HG02938 (cell line): ENCODE measurements at regions not wholly inside any gene's neighbourhood (a gene's known extent, or its start where the extent isn't known, plus 50 kb on each side); places are given as distances from the start of the nearest gene placed in this dataset.
"Not testable (repeated sequence)": the region's sequence is repeated elsewhere in the genome, so short reads cannot be mapped to it uniquely, and the experiment has no call there.

ENCODE experiments used
- ATAC-seq: cut with Tn5 transposase; IDR thresholded peaks from one replicate; pipeline ENCODE4 v1.9.1; 2021; ENCODE audit warnings: mild to moderate bottlenecking, moderate library complexity; ENCODE audit not compliant: unreplicated experiment

GRCh38 chr4:64829749-64830148 is 420.5 kb upstream of the TECRL start:
- no peak for ATAC-seq

GRCh38 chr4:64824591-64824990 is 415.3 kb upstream of the TECRL start:
- no peak for ATAC-seq

DNA sequence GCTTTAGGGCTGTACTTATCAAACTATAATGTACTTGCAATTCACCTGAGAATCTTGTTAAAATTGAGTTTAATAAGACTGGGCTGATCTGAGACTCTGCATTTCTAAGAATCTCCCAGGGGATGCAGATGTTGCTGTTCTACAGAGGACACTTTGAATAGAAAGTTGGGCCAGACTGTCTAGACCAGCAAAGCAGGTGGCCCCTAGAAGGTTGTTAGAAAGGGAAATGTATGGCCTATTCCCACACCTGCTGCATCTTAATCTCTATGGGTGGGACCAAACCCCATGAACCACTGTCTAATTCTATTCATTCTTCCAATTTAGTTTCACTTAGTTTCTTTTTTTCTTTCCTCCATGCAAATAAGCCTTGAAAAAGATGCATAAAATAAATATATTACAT is 413.2 kb upstream of the TECRL start:
- no peak for ATAC-seq

DNA sequence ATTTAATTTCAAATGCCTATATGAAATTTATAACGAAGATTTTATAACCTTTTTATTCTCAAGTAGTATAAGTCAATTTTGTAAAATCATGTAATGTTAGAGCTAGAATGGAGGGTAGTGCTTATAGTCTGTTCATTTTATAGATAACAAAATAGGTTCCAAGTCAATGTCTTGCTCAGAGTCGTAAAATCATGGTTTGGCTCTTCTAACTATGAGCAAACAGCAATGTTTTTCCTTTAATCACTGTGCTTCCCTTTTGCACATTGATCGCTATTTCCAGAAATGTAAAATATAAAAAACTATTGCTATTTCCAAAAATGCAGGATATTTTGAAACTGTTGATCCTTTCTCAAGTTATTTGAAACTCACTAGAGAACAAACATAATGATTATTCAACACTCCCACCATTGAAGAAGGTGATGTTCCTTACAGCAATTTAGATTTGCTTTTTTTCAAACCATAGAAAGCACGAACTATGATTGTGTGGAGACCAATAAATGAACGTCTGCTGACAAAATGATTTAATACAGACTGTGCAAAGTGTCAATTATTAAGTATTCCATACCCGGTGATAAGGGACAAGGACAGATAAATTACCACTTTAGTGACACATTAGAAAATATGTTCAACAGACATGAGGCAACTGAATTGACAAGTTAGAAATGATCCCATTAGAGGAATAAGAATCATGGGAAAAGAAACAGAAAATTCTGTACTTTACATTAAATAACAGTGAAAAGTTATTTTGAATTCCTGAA is 412.1 kb upstream of the TECRL start:
- ATAC-seq, result no peak

DNA sequence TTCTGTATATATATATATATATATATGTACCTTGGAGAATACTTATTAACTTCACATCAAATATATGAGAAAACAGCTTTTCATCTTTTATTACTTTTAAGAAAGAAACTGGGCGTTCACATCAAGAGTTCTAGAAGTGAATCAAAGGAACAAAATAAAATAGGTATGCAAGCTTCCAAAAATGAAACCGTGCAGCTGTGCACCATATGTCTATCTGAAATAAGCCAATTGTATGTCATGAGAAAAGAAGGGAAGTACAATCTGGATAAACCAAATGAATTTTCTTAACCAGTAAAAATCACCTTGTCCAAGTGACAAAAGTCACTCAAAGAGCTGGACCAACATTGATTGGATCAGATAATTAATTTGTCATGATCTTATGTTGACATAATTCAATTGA is 405.4 kb upstream of the TECRL start:
- ATAC-seq, result no peak

DNA sequence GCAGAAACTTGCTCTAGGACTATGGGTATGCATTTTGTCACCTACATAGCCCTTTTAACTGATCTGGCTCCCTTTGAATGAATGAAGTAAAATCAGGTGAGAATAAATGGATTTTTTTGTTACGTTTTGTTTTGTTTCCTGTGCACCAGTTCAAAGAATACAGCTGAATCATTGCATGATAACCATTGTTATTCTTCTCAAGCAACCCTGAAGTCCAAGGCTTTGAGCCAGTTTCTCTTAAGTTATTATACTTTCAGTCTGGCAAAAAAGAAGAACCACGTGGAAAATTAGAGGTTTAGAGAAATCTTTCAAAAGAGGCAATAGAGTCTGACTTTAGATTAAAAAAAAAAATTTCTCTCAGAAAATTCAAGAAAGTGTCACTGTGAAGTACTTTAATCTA is 398.6 kb upstream of the TECRL start:
- no peak for ATAC-seq

DNA sequence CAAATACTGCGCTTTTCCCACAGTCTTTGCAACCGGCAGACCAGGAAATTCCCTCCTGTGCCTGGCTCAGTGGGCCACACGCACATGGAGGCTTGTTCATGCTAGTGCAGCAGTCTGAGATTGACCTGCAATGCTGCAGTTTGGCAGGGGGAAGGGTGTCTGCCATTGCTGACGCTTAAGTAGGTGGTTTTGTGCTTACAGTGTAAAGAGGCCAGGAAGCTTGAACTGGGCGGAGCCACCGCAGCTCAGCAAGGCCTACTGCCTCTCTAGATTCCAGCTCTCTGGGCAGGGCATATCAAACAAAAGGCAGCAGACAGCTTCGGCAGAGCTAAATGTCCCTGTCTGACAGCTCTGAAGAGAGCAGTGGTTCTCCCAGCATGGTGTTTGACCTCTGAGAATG is 390.5 kb upstream of the TECRL start:
- ATAC-seq, result no peak

- not testable (repeated sequence) for ATAC-seq
These were observed 389.6 kb upstream of the TECRL start for GRCh38 chr4:64798828-64799227.

- ATAC-seq, result no peak
These were observed 387.3 kb upstream of the TECRL start for GRCh38 chr4:64796581-64796980.

DNA sequence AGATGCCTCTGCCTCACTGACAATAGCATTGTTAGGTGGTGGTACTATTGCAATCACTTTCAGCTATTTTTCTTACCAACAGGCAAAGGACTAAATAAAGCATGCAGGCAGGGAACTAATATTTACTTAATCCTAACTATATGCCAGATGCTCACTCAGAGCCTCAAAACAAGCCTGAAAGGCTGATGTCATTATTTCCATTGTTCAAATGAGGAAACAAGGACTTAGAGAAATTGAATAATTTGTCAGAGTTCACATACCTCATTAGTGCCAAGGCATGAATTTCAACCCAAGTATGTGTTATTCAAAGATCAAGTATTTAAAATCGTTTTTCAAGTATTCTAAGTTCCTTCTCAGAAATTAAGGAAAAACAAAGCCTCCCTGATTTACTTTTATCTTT is 374.9 kb upstream of the TECRL start:
- no peak for ATAC-seq

- no peak for ATAC-seq
These were observed 372.6 kb upstream of the TECRL start for GRCh38 chr4:64781737-64782326.

DNA sequence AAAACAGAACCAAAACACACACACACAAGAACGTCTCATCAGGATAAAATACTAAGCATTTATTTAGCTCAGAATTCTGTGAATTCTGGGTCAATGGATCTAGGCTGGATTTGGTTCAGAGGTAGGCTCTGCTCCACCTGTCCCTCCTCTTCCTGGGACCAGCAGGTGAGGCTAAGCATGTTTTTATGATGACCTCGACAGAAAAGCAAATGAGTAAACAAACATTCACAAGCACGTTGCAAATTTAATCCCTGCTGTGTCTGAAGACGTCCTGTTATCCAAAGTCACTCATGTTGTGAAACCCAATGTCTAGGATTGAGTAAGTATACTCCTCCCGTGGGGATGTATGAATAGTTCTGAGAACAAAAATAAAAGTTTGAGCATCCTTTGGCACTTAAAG is 371.4 kb upstream of the TECRL start:
- no peak for ATAC-seq

DNA sequence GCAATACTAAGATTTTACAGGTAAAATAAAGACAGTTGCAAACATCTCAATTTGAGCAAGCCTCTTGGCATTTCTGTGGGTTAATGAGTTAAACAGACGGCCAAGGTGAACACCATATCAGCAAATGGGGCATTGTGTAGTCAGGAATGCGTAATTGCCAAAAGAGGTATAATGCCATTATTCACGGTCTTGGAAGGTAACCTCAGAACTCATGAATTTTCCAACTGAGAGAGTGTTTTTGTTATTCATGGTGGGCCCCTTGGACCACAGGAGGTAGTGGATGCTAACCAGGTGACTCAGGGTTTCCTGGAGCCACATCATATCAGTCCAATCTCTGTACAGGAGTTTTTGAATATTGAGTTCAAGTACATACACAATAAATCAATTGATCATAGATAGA is 368.0 kb upstream of the TECRL start:
- ATAC-seq, result no peak

DNA sequence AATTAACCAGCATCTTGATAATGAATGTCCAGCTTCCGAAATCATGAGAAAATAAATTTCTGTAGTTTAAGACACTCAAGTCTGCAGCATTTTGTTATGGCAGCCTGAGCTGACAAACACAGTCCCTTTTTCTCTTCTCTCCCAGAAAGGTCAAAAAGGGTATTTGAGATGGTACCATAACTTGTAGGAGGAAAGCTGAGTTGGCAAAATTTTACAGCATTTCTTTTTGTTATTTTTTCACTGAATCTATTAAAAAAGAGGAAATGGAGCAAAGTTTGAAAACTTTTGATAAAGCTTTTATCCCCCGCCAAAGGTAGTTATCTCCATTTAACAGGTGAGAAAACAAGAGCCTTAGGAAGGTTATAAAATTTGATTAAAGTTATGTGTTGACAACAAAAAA is 367.6 kb upstream of the TECRL start:
- ATAC-seq, result no peak

DNA sequence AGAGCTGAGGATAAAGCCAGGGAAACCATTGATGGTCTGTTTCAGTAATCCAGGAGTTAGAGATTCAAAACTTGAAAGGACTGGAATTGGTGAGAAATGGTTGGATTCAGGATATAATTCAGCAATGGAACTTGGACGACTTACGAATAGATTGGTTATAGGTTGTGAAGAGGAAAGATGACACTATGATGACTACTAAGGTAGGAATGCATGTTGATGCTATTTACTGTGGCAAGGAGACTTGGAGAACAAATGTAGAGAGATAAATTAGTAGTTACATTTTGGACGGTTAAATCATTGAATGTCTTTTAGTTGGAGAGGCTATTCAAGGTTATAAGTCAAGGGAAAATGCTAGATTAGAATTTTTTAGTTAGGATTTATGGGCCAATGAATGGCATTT is 365.4 kb upstream of the TECRL start:
- ATAC-seq, result no peak

DNA sequence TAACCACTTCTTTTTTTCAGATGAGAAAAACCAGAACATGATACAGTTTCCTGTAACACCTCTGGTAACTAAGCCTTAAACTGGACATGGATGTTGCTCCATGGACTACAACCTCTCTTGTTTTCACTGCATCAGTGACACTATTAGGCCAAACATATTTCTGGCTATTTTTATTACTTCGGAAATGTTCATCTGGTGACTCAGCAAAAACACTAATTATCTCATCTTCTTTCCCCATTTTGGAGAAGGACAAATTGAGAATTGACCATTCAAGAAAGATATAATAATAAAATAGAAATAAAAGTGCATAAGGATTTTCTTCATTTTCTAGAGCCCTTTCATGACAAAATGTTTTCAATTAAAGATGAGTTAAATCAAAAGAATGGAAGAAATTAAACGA is 361.9 kb upstream of the TECRL start:
- ATAC-seq, result no peak

GRCh38 chr4:64767547-64767946 is 358.3 kb upstream of the TECRL start:
- no peak for ATAC-seq

DNA sequence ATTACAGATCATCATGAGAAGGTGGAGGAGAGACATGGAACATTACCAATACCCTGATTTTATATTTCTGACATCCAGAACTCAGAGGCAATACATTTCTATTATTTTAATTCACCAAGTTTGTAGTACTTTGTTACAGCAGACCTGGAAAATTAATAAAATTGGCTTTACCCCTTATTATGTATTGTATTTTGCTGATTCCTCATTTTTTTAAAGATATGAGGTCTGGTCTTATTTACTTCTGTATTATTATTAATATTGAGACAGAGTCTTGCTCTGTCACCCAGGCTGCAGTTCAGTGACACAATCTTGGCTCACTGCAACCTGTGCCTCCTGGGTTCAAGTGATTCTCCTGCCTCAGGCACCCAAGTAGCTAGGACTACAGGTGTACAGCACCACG is 357.3 kb upstream of the TECRL start:
- ATAC-seq, result no peak

DNA sequence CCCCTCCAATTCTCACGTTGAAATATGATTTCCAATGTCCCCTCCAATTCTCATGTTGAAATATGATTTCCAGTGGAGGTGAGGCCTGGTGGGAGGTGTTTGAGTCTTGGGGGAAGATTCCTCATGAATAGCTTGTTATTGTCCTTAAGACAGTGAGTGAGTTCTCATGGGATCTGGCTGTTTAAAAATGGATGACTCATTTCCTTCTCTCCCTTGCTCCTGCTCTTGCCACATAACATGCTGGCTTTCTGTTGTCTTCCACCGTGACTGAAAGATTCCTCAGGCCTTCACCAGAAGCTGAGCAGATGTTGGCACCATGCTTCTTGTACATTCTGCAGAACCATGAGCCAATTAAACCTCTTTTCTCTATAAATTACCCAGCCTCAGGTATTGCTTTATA is 346.8 kb upstream of the TECRL start:
- ATAC-seq, result no peak

- no peak for ATAC-seq
These were observed 338.9 kb upstream of the TECRL start for GRCh38 chr4:64747919-64748715.

GRCh38 chr4:64738240-64738639 is 329.0 kb upstream of the TECRL start:
- ATAC-seq, result no peak

DNA sequence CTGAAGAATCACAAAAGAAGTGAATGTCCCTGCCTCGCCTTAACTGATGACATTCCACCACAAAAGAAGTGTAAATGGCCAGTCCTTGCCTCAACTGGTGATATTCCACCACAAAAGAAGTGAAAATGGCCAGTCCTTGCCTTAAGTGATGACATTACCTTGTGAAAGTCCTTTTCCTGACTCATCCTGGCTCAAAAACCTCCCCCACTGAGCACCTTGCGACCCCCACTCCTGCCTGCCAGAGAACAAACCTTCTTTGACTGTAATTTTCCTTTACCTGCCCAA is 328.5 kb upstream of the TECRL start:
- not testable (repeated sequence) for ATAC-seq
